Mesendoderm (in vitro differentiated cells): ENCODE measurements at regions not wholly inside any gene's neighbourhood (a gene's known extent, or its start where the extent isn't known, plus 50 kb on each side); places are given as distances from the start of the nearest gene placed in this dataset.

Experiments used
- DNase-seq: peaks from one replicate; pipeline ENCODE4 v3.0.0; 2013
- H2AK5ac ChIP-seq: 2 replicates; pipeline ENCODE4 v1.6.1; 2013; ENCODE audit warnings: low read length, inconsistent platforms
- H2BK120ac ChIP-seq: 2 replicates; pipeline ENCODE4 v1.6.1; 2013; ENCODE audit warnings: low read depth, mild to moderate bottlenecking, low read length, moderate library complexity, mixed read lengths
- H2BK15ac ChIP-seq: replicated peaks from 2 replicates; pipeline ENCODE4 v1.6.1; 2013; ENCODE audit warnings: low read depth, mild to moderate bottlenecking, moderate library complexity
- H2BK5ac ChIP-seq: 2 replicates; pipeline ENCODE4 v1.6.1; 2013; ENCODE audit warnings: low read length, inconsistent platforms
- H3K18ac ChIP-seq: 2 replicates; pipeline ENCODE4 v1.6.1; 2013; ENCODE audit warnings: mild to moderate bottlenecking, low read length, mixed read lengths
- H3K23ac ChIP-seq: one replicate; pipeline ENCODE4 v1.6.1; 2013; ENCODE audit warnings: low read length
- H3K27ac ChIP-seq: 2 replicates; pipeline ENCODE4 v1.5.1; 2013; ENCODE audit warnings: low read depth, mild to moderate bottlenecking, inconsistent platforms, low read length, moderate library complexity
- H3K27me3 ChIP-seq: 2 replicates; pipeline ENCODE4 v1.6.1; 2013; ENCODE audit warnings: low read length, control low read depth, mild to moderate bottlenecking, inconsistent platforms; ENCODE audit not compliant: insufficient read depth, poor library complexity
- H3K36me3 ChIP-seq: 2 replicates; pipeline ENCODE4 v1.6.1; 2013; ENCODE audit warnings: low read length, inconsistent platforms; ENCODE audit not compliant: control insufficient read depth, insufficient read depth
- H3K4ac ChIP-seq: one replicate; pipeline ENCODE4 v1.6.1; 2013; ENCODE audit warnings: low read depth, mild to moderate bottlenecking, low read length, moderate library complexity
- H3K4me1 ChIP-seq: 2 replicates; pipeline ENCODE4 v1.6.1; 2013; ENCODE audit warnings: low read depth, low read length, inconsistent platforms; ENCODE audit not compliant: control insufficient read depth
- H3K4me2 ChIP-seq: 2 replicates; pipeline ENCODE4 v1.6.1; 2013; ENCODE audit warnings: low read length
- H3K4me3 ChIP-seq: 2 replicates; pipeline ENCODE4 v1.5.1; 2013; ENCODE audit warnings: mild to moderate bottlenecking, low read length
- H3K56ac ChIP-seq: one replicate; pipeline ENCODE4 v1.6.1; 2013; ENCODE audit warnings: low read length
- H3K79me1 ChIP-seq: 2 replicates; pipeline ENCODE4 v1.6.1; 2013; ENCODE audit warnings: low read length, inconsistent platforms
- H3K79me2 ChIP-seq: 2 replicates; pipeline ENCODE4 v1.6.1; 2013; ENCODE audit warnings: mild to moderate bottlenecking, low read length; ENCODE audit not compliant: control insufficient read depth, insufficient read depth
- H3K9ac ChIP-seq: 2 replicates; pipeline ENCODE4 v1.6.1; 2013; ENCODE audit warnings: low read length, inconsistent platforms
- H4K5ac ChIP-seq: one replicate; pipeline ENCODE4 v1.6.1; 2013; ENCODE audit warnings: low read length
- H4K8ac ChIP-seq: one replicate; pipeline ENCODE4 v1.6.1; 2013; ENCODE audit warnings: low read depth, mild to moderate bottlenecking, control low read depth, low read length, moderate library complexity
- WGBS: extraction: QIAGEN DNeasy Blood & Tissue Kit; methylation state at CpG from one replicate; pipeline ENCODE4 v1.1.7; 2013; ENCODE audit warnings: low lambda C conversion rate, missing lambda C conversion rate; ENCODE audit not compliant: insufficient coverage; ENCODE audit errors: extremely low coverage; 5-methylcytosine and 5-hydroxymethylcytosine counted together

DNA sequence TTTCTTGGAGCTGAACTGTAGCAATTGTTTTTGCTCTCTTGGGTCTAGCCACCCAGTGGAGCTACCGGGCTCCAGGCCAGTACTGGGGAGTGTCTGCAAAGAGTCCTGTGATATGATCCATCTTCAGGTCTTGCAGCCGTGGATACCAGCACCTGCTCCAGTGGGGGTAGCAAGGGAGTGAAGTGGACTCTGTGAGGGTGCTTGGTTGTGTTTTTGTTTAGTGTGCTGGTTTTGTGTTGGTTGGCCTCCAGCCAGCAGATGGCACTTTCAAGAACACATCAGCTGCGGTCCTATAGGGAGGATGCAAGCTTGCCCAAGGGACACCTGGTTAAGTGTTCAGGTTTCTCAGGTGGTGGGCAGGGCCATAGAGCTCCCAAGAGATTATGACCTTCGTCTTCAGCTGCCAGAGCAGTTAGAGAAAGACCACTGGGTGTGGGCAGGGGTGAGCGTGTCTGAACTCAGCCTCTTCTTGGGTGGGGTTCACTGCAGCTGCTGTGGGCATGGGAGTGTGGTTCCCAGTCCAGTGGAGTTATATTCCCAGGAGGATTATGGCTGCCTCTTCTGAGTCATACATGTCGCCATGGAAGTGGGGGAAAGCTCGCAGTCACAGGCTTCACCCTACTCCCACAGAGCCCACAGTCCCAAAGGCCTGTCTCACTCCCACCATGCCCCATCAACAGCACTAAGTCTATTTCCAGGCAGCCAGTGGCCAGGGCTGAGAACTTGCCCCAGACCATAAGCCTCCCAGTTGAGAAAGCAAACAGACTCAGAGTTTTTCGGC lies 811.6 kb downstream of the GLUD2 start:
- Histone ChIP-seq H3K4ac (no peak overlapping the region), H4K8ac (no peak overlapping the region), H3K18ac (no peak overlapping the region), H3K79me1 (no peaks in the 10 kb centered on the region), H2AK5ac (no peak overlapping the region), H3K79me2 (no peaks in the 10 kb centered on the region), H2BK120ac (no peak overlapping the region), H2BK15ac (no peak overlapping the region), H4K5ac (no peak overlapping the region), H3K4me3 (no peak overlapping the region), H3K27me3 (no peaks in the 10 kb centered on the region), H3K27ac (no peak overlapping the region), H2BK5ac (no peak overlapping the region), H3K56ac (no peak overlapping the region), H3K4me1 (no peaks in the 10 kb centered on the region), H3K4me2 (no peak overlapping the region), H3K36me3 (no peaks in the 10 kb centered on the region), H3K23ac (no peak overlapping the region), H3K9ac (no peak overlapping the region)
- no CpG with 5 or more reads among the region's 8 CpGs for WGBS
- no peak for DNase-seq

DNA sequence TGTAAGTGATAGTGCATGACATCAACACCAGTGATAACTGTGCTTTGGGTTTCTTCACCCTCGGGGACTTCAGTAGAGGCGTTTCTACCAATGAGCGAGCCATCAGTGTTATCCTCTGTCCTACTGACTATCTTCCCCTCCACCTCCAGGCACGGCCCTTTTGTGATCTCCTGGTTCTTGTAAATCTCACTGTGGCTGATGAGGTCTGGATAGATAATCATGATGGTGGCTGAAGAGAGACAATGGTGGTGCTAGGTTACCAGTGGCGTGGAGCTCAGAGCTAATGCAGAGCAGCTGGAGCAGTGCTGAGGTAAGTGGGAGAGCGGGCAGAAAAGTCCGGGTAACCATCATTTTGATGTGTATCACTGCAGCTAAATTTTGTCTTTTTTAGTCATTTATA lies 816.6 kb downstream of the GLUD2 start:
- Histone ChIP-seq H3K27ac (no peak overlapping the region), H3K27me3 (no peaks in the 10 kb centered on the region), H3K79me2 (no peaks in the 10 kb centered on the region), H3K4me2 (no peak overlapping the region), H2BK15ac (no peak overlapping the region), H2BK120ac (no peak overlapping the region), H4K5ac (no peak overlapping the region), H3K79me1 (no peaks in the 10 kb centered on the region), H3K9ac (no peak overlapping the region), H3K18ac (no peak overlapping the region), H3K23ac (no peak overlapping the region), H3K56ac (no peak overlapping the region), H2AK5ac (no peak overlapping the region), H4K8ac (no peak overlapping the region), H2BK5ac (no peak overlapping the region), H3K4ac (no peak overlapping the region), H3K4me3 (no peak overlapping the region), H3K4me1 (no peaks in the 10 kb centered on the region), H3K36me3 (no peaks in the 10 kb centered on the region)
- no CpG with 5 or more reads among the region's 7 CpGs for WGBS
- DNase-seq: peak; percentile 11

DNA sequence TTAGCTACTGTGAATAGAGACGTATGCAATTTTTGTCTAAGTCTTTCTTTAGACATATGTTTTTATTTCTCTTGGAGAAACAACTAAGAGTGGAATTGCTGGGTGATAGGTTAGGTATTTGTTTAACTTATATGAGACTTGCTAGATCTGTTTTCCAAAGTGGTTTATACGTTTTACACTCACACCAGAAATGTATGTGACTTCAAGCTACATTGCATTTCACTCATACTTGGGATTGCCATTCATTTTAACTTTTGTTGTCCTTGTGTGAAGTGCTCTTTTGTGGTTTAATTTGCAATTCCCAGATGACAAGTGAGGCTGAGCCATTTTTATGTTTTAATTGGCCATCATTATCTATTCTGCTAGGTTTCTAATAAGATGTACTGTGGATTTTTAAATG lies 817.2 kb downstream of the GLUD2 start:
- Histone ChIP-seq H3K4me2 (no peak overlapping the region), H3K27me3 (no peaks in the 10 kb centered on the region), H3K9ac (no peak overlapping the region), H3K56ac (no peak overlapping the region), H3K4me1 (no peaks in the 10 kb centered on the region), H3K4me3 (no peak overlapping the region), H3K27ac (no peak overlapping the region), H3K23ac (no peak overlapping the region), H3K4ac (no peak overlapping the region), H3K18ac (no peak overlapping the region), H4K8ac (no peak overlapping the region), H4K5ac (no peak overlapping the region), H2BK120ac (no peak overlapping the region), H2BK5ac (no peak overlapping the region), H2AK5ac (no peak overlapping the region), H3K36me3 (no peaks in the 10 kb centered on the region), H3K79me2 (no peaks in the 10 kb centered on the region), H2BK15ac (no peak overlapping the region), H3K79me1 (no peaks in the 10 kb centered on the region)
- WGBS: no CpG with 5 or more reads among the region's 2 CpGs
- no peak for DNase-seq

DNA sequence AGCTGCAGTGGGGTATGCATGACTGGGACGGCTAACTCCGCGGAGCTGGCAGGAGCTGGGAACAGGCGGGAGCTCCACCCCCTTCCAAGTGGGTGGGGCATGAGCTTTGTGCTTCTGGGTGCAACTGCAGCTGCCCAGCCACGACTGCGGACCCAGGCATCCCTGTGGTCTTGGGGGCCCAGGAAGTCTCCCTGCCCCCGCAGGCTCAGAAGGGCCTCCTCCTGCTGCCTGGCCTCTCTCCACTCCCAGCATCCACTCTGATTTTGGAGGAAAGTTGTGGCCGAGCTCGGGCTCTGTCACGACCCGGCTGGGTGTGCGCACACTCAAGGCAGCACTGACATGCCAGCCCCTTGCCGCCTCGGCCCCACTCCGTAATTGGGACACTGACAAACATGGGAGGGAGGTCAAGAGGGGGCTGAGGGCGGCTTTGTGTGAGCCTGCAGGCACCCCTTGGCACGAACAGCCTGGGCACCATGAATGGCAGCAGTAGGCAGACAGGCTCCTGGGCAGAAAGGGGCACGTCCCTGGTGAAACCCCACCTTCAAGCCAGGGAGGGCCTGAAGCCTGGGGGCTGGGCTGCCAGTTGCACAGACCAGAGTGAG lies 822.6 kb downstream of the GLUD2 start:
- DNase-seq: no peak
- Histone ChIP-seq H2BK15ac (no peak overlapping the region), H2BK120ac (no peak overlapping the region), H3K79me2 (no peaks in the 10 kb centered on the region), H3K9ac (no peak overlapping the region), H3K56ac (no peak overlapping the region), H3K36me3 (no peaks in the 10 kb centered on the region), H4K5ac (no peak overlapping the region), H3K4me3 (no peak overlapping the region), H3K23ac (no peak overlapping the region), H3K79me1 (no peaks in the 10 kb centered on the region), H3K4ac (no peak overlapping the region), H4K8ac (no peak overlapping the region), H2BK5ac (no peak overlapping the region), H3K4me1 (no peaks in the 10 kb centered on the region), H3K18ac (no peak overlapping the region), H3K27me3 (no peaks in the 10 kb centered on the region), H3K4me2 (no peak overlapping the region), H2AK5ac (no peak overlapping the region), H3K27ac (no peak overlapping the region)
- no CpG with 5 or more reads among the region's 18 CpGs for WGBS

DNA sequence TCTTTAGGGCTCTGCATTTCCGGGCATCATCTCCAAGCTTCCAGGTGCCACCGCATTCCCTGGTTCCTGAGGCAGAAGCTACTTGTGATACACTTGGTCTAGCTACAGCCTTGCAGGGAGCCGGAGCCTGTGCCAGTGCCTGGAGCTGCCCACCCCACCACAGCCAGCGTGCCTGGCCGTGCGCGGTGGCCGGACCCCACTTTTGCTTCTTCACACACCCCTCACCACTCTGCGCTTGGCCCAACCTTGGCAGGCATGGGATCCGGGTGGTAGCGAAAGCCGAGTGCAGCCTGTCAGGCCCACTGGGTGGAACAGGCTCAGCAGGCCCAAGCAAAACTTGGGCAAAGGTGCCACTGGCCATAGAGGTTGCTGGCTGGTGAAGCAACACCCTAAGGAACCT lies 823.7 kb downstream of the GLUD2 start:
- H3K79me2 ChIP-seq: no peaks in the 10 kb centered on the region
- no peak overlapping the region for H3K27ac ChIP-seq
- H3K4me2 ChIP-seq: no peak overlapping the region
- H3K27me3 ChIP-seq: no peaks in the 10 kb centered on the region
- H2BK15ac ChIP-seq: no peak overlapping the region
- no peaks in the 10 kb centered on the region for H3K79me1 ChIP-seq
- no peak overlapping the region for H4K8ac ChIP-seq
- no peak overlapping the region for H3K9ac ChIP-seq
- no peak overlapping the region for H4K5ac ChIP-seq
- no peak overlapping the region for H3K56ac ChIP-seq
- H2BK120ac ChIP-seq: no peak overlapping the region
- H3K23ac ChIP-seq: no peak overlapping the region
- H3K18ac ChIP-seq: no peak overlapping the region
- no peak overlapping the region for H3K4ac ChIP-seq
- no peaks in the 10 kb centered on the region for H3K4me1 ChIP-seq
- no peaks in the 10 kb centered on the region for H3K36me3 ChIP-seq
- no CpG with 5 or more reads among the region's 12 CpGs for WGBS
- no peak overlapping the region for H3K4me3 ChIP-seq
- no peak overlapping the region for H2BK5ac ChIP-seq
- no peak overlapping the region for H2AK5ac ChIP-seq
- DNase-seq: no peak

DNA sequence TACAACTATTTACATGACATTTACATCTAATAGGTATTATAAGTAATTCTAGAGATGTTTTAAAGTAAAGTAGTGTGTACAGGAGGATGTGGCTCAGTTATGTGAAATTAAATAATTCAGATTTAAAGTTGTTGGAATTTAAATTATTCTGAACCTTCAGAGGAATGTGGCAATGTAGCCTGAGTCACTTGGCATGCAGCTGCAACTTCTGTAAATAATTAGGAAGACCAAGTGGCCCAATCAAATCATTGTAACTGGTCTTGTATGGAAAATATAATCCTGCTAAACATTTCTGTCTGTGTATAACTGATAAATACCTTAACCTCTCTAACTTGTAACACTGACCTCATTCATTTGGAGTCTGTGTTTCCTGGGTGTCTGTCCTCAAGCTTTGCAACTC lies 828.9 kb downstream of the GLUD2 start:
- no peaks in the 10 kb centered on the region for H3K27me3 ChIP-seq
- H3K4me2 ChIP-seq: no peak overlapping the region
- no peak overlapping the region for H3K27ac ChIP-seq
- H3K79me1 ChIP-seq: no peaks in the 10 kb centered on the region
- H2BK120ac ChIP-seq: no peak overlapping the region
- no peak overlapping the region for H3K9ac ChIP-seq
- no peaks in the 10 kb centered on the region for H3K36me3 ChIP-seq
- no peak overlapping the region for H3K56ac ChIP-seq
- H3K18ac ChIP-seq: no peak overlapping the region
- H3K79me2 ChIP-seq: no peaks in the 10 kb centered on the region
- no peak overlapping the region for H2BK5ac ChIP-seq
- no peak overlapping the region for H3K4me3 ChIP-seq
- no peak overlapping the region for H4K8ac ChIP-seq
- no peaks in the 10 kb centered on the region for H3K4me1 ChIP-seq
- no peak overlapping the region for H3K23ac ChIP-seq
- no peak overlapping the region for H4K5ac ChIP-seq
- no peak overlapping the region for H2BK15ac ChIP-seq
- H2AK5ac ChIP-seq: no peak overlapping the region
- peak; percentile 25 for DNase-seq
- no peak overlapping the region for H3K4ac ChIP-seq
